Gastrocnemius medialis (tissue), 4 donors: ENCODE measurements at regions not wholly inside any gene's neighbourhood (a gene's known extent, or its start where the extent isn't known, plus 50 kb on each side); places are given as distances from the start of the nearest gene placed in this dataset.

Source experiments
- POLR2A ChIP-seq, 2 donors: fragments of 450-650 bp; IDR thresholded peaks; one replicate each; pipeline ENCODE4 v1.6.1; 2017; ENCODE audit warnings: antibody characterized with exemption in 2 of 2, mild to moderate bottlenecking in 2 of 2, moderate library complexity in 2 of 2
- TF ChIP-seq, protein P1 (sequence below), 5 experiments: fragments of 450-650 bp in 3 of 5; fragments of 200-600 bp in 2 of 5; sonication (generic) in 2 of 5; IDR thresholded peaks in 4 of 5; conservative IDR thresholded peaks in 1 of 5; 1 replicate in 4 of 5; 2 replicates in 1 of 5; pipeline ENCODE4 v1.5.1; 2016 to 2019; ENCODE audit warnings: antibody characterized with exemption in 5 of 5, mild to moderate bottlenecking in 3 of 5, moderate library complexity in 3 of 5

GRCh38 chr11:26780376-26781085 lies 58.7 kb upstream of the SLC5A12 start:
- TF ChIP-seq, protein P1, sequence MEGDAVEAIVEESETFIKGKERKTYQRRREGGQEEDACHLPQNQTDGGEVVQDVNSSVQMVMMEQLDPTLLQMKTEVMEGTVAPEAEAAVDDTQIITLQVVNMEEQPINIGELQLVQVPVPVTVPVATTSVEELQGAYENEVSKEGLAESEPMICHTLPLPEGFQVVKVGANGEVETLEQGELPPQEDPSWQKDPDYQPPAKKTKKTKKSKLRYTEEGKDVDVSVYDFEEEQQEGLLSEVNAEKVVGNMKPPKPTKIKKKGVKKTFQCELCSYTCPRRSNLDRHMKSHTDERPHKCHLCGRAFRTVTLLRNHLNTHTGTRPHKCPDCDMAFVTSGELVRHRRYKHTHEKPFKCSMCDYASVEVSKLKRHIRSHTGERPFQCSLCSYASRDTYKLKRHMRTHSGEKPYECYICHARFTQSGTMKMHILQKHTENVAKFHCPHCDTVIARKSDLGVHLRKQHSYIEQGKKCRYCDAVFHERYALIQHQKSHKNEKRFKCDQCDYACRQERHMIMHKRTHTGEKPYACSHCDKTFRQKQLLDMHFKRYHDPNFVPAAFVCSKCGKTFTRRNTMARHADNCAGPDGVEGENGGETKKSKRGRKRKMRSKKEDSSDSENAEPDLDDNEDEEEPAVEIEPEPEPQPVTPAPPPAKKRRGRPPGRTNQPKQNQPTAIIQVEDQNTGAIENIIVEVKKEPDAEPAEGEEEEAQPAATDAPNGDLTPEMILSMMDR (IDR thresholded peaks at IDR 0.05 in 4 of 5, conservative IDR thresholded peaks at IDR 0.05 in 1 of 5), result no peak
- TF ChIP-seq POLR2A (IDR thresholded peaks at IDR 0.05), result no peak
